Transverse colon (tissue), 4 donors: ENCODE measurements at regions not wholly inside any gene's neighbourhood (a gene's known extent, or its start where the extent isn't known, plus 50 kb on each side); places are given as distances from the start of the nearest gene placed in this dataset.

ENCODE experiments used
- DNase-seq: peaks from one replicate; pipeline ENCODE4 v3.0.0-alpha.2; 2019
- H3K27ac ChIP-seq, 4 donors: fragments of 200-600 bp; sonication (generic); 2 replicates each; pipeline ENCODE4 v1.5.1; 2016 to 2018; ENCODE audit warnings: inconsistent platforms in 4 of 4
- H3K27me3 ChIP-seq: fragments of 200-600 bp; sonication (generic); 2 replicates; pipeline ENCODE4 v1.5.1; 2017; ENCODE audit warnings: inconsistent platforms
- H3K36me3 ChIP-seq, 4 donors: fragments of 200-600 bp; sonication (generic); 2 replicates each; pipeline ENCODE4 v1.5.1; 2017 to 2019; ENCODE audit warnings: inconsistent platforms in 4 of 4
- H3K4me1 ChIP-seq, 4 donors: fragments of 200-600 bp; sonication (generic); 2 replicates each; pipeline ENCODE4 v1.5.1; 2017 to 2020; ENCODE audit warnings: inconsistent platforms in 4 of 4
- H3K4me3 ChIP-seq, 4 donors: fragments of 200-600 bp; sonication (generic); 1 replicate in 1 of 4; 2 replicates in 3 of 4; pipeline versions ENCODE4 v1.5.1 to v1.6.1; 2017 to 2019; ENCODE audit warnings: inconsistent platforms in 4 of 4
- H3K9me3 ChIP-seq, 2 donors: fragments of 200-600 bp; sonication (generic); 2 replicates each; pipeline ENCODE4 v1.5.1; 2017 to 2019; ENCODE audit warnings: inconsistent platforms in 2 of 2
- CTCF ChIP-seq, 5 experiments: fragments of 200-600 bp in 3 of 5; fragments of 450-650 bp in 2 of 5; sonication (generic) in 3 of 5; IDR thresholded peaks; 1 replicate in 2 of 5; 2 replicates in 3 of 5; pipeline ENCODE4 v1.5.1; 2016 to 2017; ENCODE audit warnings: antibody characterized with exemption in 5 of 5, inconsistent platforms in 3 of 5, mild to moderate bottlenecking in 2 of 5, moderate library complexity in 1 of 5
- EP300 ChIP-seq: sonication (generic); formaldehyde crosslinking; IDR thresholded peaks from one replicate; pipeline ENCODE4 v1.6.1; 2017; ENCODE audit warnings: antibody characterized with exemption, low read depth
- POLR2A ChIP-seq: fragments of 450-650 bp; IDR thresholded peaks from one replicate; pipeline ENCODE4 v1.6.1; 2016; ENCODE audit warnings: antibody characterized with exemption, mild to moderate bottlenecking, moderate library complexity
- POLR2AphosphoS5 ChIP-seq, 3 donors: sonication (generic); formaldehyde crosslinking; IDR thresholded peaks; one replicate each; pipeline ENCODE4 v1.6.1; 2016; ENCODE audit warnings: antibody characterized with exemption in 3 of 3
- WGBS, 2 donors: methylation state at CpG; one replicate each; pipeline ENCODE4 v1.1.5; 2018; ENCODE audit warnings: low coverage in 1 of 2; 5-methylcytosine and 5-hydroxymethylcytosine counted together
- in situ Hi-C, 4 donors: fragments of 200-750 bp; cut with MboI; loops; one replicate each; pipeline versions ENCODE4 v1.15.0 to v1.15.1; 2017; ENCODE audit warnings: low sequenced_read_pairs in 3 of 4, low pct_ligation_motif_present in 1 of 4, low pct_unique_long_range_greater_than_20kb in 1 of 4
- intact Hi-C: fragments of 100-400 bp; cut with DNase I; formaldehyde crosslinking; loops from one replicate; pipeline ENCODE4 v1.15.1; 2023; ENCODE audit warnings: low total_unique reads

DNA sequence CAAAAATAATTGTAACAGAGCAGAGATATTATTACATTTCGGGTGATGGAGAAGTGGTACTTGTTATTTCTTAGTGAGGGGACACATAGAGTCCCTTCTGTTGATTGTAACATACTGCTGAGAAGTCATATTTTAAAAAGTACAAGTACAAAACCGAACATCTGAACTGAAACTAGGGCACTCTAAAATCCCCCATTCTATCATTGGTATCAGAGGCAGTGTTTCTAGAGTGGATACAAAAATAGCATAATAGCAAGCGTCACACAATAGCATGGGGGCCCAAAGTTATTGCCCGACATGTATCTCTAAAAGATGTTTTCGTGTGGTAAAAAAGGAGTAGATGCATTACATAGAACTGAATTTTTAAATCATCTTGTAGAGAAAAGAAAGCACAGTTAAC lies 502.1 kb upstream of the SLC10A2 start:
- no peak overlapping the region for H3K27ac ChIP-seq
- DNase-seq: no peak
- TF ChIP-seq POLR2A (no peak), EP300 (no peak), CTCF (IDR thresholded peaks at IDR 0.05) (no peak), POLR2AphosphoS5 (IDR thresholded peaks at IDR 0.05) (no peak)
- in situ Hi-C loops: no loop called here
- H3K9me3 ChIP-seq: peaks cover 0 to 2% of the 10 kb centered on the region in 2 donors
- intact Hi-C loops: no loop called here
- no peaks in the 10 kb centered on the region for H3K36me3 ChIP-seq
- no peaks in the 10 kb centered on the region for H3K27me3 ChIP-seq
- no peak overlapping the region for H3K4me3 ChIP-seq
- H3K4me1 ChIP-seq: no peaks in the 10 kb centered on the region
- 80 to 82% methylated on average over 5 of the region's 5 CpGs for WGBS, 2 donors

GRCh38 chr13:103557878-103558277 lies 491.7 kb upstream of the SLC10A2 start:
- no peaks in the 10 kb centered on the region for H3K9me3 ChIP-seq
- intact Hi-C loops: no loop called here
- H3K4me3 ChIP-seq: no peak overlapping the region
- no peaks in the 10 kb centered on the region for H3K27me3 ChIP-seq
- no peak for DNase-seq
- no peak overlapping the region for H3K27ac ChIP-seq
- in situ Hi-C loops: no loop called here
- no peak for TF ChIP-seq CTCF (IDR thresholded peaks at IDR 0.05)
- TF ChIP-seq POLR2A: no peak
- no peak for TF ChIP-seq EP300
- no peak for TF ChIP-seq POLR2AphosphoS5 (IDR thresholded peaks at IDR 0.05)
- 77 to 88% methylated on average over 2 of the region's 2 CpGs for WGBS, 2 donors
- no peaks in the 10 kb centered on the region for H3K36me3 ChIP-seq
- no peaks in the 10 kb centered on the region for H3K4me1 ChIP-seq

DNA sequence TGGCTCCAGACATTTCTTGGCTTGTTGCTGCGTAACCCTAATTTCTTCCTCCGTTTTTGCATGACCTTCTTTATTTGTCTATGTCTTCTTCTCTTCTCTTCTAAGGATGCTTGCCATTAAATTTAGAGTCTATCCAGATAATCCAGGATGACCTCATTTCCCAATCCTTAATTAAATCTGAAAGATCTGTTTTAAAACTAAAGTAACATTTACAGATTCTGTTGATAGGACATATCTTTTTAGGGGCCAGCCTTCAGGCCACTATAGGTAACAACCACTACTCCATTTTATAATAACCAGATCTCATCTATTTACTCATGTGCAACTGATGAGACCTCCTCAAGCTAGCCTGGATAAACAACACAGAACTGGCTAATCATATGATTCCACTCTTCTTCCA lies 490.5 kb upstream of the SLC10A2 start:
- in situ Hi-C loops (no loop called here), intact Hi-C loops (no loop called here)
- 86 to 94% methylated on average over 2 of the region's 2 CpGs for WGBS, 2 donors

DNA sequence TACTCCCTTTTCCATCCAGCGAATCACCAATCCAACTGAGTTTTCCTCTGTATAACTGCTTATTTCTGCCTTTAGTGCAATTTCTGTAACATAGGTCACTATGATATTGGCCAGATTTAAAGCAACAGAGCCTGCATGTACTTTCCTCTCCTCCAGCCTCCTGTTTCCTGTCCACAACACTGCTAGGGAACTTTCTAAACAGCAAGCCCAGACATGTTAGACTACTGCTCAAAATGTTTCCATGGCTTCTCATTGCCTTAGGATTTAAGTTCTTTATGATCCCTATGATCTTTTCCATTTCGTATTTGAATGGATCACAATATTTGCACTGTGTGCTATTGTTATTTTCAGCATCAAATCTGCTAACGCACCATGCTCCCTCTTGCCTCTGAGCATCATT lies 481.7 kb upstream of the SLC10A2 start:
- 57 to 58% methylated on average over 3 of the region's 3 CpGs for WGBS, 2 donors
- no peaks in the 10 kb centered on the region for H3K27me3 ChIP-seq
- DNase-seq: no peak
- TF ChIP-seq EP300 (no peak), CTCF (IDR thresholded peaks at IDR 0.05) (no peak), POLR2AphosphoS5 (IDR thresholded peaks at IDR 0.05) (no peak), POLR2A (no peak)
- H3K9me3 ChIP-seq: no peaks in the 10 kb centered on the region
- intact Hi-C loops: no loop called here
- H3K36me3 ChIP-seq: no peaks in the 10 kb centered on the region
- in situ Hi-C loops: no loop called here
- no peak overlapping the region for H3K4me3 ChIP-seq
- H3K27ac ChIP-seq: no peak overlapping the region
- no peaks in the 10 kb centered on the region for H3K4me1 ChIP-seq

More for the DNA sequence above, 490.5 kb upstream of the SLC10A2 start:
- Histone ChIP-seq H3K36me3 (no peaks in the 10 kb centered on the region), H3K4me1 (no peaks in the 10 kb centered on the region), H3K27ac (no peak overlapping the region), H3K4me3 (no peak overlapping the region), H3K9me3 (no peaks in the 10 kb centered on the region), H3K27me3 (no peaks in the 10 kb centered on the region)
- TF ChIP-seq CTCF (IDR thresholded peaks at IDR 0.05): no peak
- TF ChIP-seq POLR2A: no peak
- TF ChIP-seq EP300: no peak
- TF ChIP-seq POLR2AphosphoS5 (IDR thresholded peaks at IDR 0.05): no peak
- DNase-seq: no peak
